Endothelial cell of hepatic sinusoid (primary cell): ENCODE measurements at regions not wholly inside any gene's neighbourhood (a gene's known extent, or its start where the extent isn't known, plus 50 kb on each side); places are given as distances from the start of the nearest gene placed in this dataset.
"Not testable (repeated sequence)": the region's sequence is repeated elsewhere in the genome, so short reads cannot be mapped to it uniquely, and the experiment has no call there.

Experiments
- in situ Hi-C: cut with HindIII; loops from 2 replicates; pipeline ENCODE4 v1.10.0; 2017; ENCODE audit warnings: low sequenced_read_pairs

GRCh38 chr2:59850554-59850953, 702.9 kb downstream of the BCL11A start:
- in situ Hi-C loops = no loop called here

- in situ Hi-C loops = no loop called here
These were observed 719.5 kb downstream of the BCL11A start for GRCh38 chr2:59833941-59834340.

- in situ Hi-C loops = no loop called here
These were observed 722.9 kb downstream of the BCL11A start for GRCh38 chr2:59830601-59831000.

GRCh38 chr2:59827677-59828076, 725.8 kb downstream of the BCL11A start:
- in situ Hi-C loops = no loop called here

GRCh38 chr2:59826177-59826576, 727.3 kb downstream of the BCL11A start:
- in situ Hi-C loops = no loop called here

GRCh38 chr2:59824314-59824713, 729.1 kb downstream of the BCL11A start:
- in situ Hi-C loops = no loop called here

- in situ Hi-C loops = no loop called here
These were observed 737.4 kb downstream of the BCL11A start for GRCh38 chr2:59816075-59816474.

- in situ Hi-C loops = not testable (repeated sequence)
These were observed 743.2 kb downstream of the BCL11A start for GRCh38 chr2:59810283-59810682.

GRCh38 chr2:59806486-59806885, 747.0 kb downstream of the BCL11A start:
- in situ Hi-C loops = no loop called here

- in situ Hi-C loops = no loop called here
These were observed 748.7 kb downstream of the BCL11A start for GRCh38 chr2:59804732-59805131.

GRCh38 chr2:59803586-59803985, 749.9 kb downstream of the BCL11A start:
- in situ Hi-C loops = no loop called here

- in situ Hi-C loops = no loop called here
These were observed 754.7 kb downstream of the BCL11A start for GRCh38 chr2:59798687-59799232.

- in situ Hi-C loops = no loop called here
These were observed 762.3 kb downstream of the BCL11A start for GRCh38 chr2:59791004-59791618.

- in situ Hi-C loops = no loop called here
These were observed 763.1 kb downstream of the BCL11A start for GRCh38 chr2:59790186-59791003.

GRCh38 chr2:59789523-59789922, 763.9 kb downstream of the BCL11A start:
- in situ Hi-C loops = no loop called here

- in situ Hi-C loops = no loop called here
These were observed 766.4 kb downstream of the BCL11A start for GRCh38 chr2:59787095-59787494.

- in situ Hi-C loops = no loop called here
These were observed 766.8 kb downstream of the BCL11A start for GRCh38 chr2:59786684-59787083.

- in situ Hi-C loops = no loop called here
These were observed 773.9 kb downstream of the BCL11A start for GRCh38 chr2:59779571-59779970.

- in situ Hi-C loops = no loop called here
These were observed 776.3 kb downstream of the BCL11A start for GRCh38 chr2:59777120-59777519.

GRCh38 chr2:59776726-59777008, 776.8 kb downstream of the BCL11A start:
- in situ Hi-C loops = no loop called here

GRCh38 chr2:59774821-59775433, 778.5 kb downstream of the BCL11A start:
- in situ Hi-C loops = no loop called here

- in situ Hi-C loops = no loop called here
These were observed 782.8 kb downstream of the BCL11A start for GRCh38 chr2:59770651-59771050.
